HG03439 (cell line): ENCODE measurements at regions not wholly inside any gene's neighbourhood (a gene's known extent, or its start where the extent isn't known, plus 50 kb on each side); places are given as distances from the start of the nearest gene placed in this dataset.
"Not testable (repeated sequence)": the region's sequence is repeated elsewhere in the genome, so short reads cannot be mapped to it uniquely, and the experiment has no call there.

Source experiments
- ATAC-seq: cut with Tn5 transposase; IDR thresholded peaks from one replicate; pipeline ENCODE4 v1.9.1; 2021; ENCODE audit warnings: mild to moderate bottlenecking, moderate library complexity; ENCODE audit not compliant: unreplicated experiment

DNA sequence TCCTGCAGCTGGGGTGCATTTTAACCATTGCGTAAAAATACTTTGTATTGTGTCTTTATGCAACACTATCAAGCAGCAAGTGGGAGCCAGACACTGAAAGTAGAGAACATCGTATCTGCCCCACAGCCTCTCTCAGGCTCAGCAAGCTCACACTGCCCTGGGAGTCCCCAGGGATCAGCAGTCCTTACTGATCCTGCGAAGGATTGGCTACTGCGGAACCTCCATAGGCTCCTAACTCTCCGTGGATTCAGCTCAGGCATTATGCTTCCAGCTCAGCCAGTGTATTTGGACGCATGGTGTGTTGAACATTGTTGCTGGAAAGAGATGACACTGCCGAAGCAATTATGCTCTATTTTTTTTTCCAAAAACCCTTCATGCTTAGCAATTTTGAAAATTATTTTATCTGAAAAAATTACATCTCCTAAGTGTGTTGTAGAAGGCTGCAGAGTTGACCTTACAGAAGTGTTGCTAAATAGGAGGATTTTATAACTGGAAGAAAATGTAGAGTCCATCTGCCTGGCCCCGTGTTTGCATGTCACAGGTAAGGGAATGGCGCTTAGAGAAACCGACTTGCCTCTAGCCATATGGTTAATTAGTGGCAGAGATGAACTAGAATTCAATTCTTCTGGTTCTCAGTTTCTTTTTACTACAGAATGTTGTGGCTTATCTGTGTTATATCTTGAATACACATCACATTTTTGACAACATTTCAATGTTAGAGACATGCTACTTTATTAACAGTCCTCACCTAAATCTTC, 276.4 kb upstream of the COBL start:
- ATAC-seq: no peak

DNA sequence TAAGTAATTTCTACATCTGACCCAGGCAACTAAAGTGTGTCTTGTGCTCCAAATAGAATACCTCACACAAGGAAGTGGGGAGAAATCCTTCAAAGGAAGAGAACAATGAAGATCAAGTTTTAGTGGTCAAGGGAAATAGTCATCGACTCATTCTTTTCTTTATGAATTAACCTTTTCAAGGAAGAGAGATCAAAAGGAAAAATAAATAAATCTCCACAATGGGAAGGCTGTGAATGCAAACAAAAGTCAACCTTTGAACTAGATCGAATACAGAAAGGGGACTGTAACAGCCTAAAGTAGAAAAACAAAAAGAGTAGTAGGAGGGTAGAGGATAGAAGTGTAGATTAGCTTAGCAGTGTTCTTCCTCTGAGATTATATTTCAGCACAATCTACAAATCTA, 274.6 kb upstream of the COBL start:
- no peak for ATAC-seq

DNA sequence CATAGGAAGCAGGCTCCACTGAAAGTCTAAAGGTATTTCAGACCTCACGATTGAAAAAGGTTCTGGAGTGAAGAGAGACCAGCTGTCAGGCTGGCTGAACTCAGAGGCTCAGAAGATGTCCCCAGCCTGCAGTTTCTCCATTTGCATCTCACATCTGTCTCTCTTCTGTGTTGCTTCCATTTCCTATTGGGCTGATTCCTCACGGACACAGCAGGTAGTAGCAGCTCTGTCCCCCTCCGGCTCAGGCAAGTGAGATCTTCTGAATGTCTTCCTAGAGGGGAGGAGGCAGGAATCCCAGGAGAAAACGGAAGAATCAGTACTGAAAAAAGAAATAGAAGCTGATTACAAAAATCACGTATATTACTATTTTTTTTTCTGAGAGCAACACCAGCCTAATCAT, 274.1 kb upstream of the COBL start:
- ATAC-seq: no peak

DNA sequence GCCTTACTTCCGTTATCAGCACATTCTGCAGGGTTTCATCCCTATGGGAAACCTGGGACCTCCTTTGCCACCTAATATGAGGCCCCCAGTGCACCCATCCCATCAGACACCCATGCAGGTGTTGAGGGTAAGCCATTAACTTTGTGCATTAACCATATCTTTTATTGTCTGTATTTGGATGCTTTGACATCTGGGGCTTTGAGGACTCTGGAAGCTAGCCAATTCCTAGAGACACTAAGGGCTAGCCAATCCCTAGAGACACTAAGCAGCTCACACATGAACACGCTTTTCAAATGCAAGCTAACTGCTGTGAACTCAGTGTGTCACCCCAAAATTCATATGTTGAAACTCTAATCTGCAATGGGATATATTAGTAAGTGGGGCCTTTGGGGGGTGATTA, 272.5 kb upstream of the COBL start:
- no peak for ATAC-seq

DNA sequence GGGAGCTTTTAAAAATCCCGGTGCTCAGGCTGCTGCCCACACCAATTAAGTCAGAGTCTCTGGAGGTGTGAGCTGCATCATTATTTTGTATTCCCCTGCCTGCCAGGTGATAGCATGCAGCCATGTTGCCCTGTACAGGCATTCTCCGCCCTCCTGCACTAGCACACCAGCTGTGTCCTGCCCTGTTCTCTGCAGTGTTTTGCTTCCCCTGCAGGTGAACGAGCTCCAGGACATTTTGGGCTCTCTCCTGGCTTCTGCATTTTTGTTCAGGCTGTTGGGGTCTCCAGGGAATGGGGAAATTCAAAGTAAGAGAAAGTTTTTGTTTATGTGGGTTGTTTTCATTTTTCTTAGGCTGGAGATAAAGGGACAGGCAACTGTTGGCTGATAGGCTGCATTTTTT, 271.0 kb upstream of the COBL start:
- ATAC-seq: no peak

DNA sequence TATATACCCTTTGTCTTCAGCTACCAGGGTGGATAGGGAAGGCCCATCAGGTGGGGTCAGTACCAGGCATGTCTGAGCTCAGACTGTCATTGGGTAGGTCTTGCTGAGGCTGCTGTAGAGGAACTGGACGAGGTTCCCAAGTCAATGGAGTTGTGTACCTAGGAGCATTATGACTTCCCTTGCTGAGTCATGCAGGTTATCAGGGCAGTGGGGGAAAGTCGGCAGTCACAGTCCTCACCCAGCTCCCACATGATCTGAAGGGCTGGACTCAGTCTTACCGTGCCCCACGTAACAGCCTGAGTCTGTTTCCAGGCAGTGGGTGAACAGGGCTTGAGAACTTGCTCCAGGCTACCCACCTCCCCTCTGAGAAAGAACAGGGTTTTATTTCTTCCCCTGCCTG, 260.8 kb upstream of the COBL start:
- ATAC-seq: no peak

DNA sequence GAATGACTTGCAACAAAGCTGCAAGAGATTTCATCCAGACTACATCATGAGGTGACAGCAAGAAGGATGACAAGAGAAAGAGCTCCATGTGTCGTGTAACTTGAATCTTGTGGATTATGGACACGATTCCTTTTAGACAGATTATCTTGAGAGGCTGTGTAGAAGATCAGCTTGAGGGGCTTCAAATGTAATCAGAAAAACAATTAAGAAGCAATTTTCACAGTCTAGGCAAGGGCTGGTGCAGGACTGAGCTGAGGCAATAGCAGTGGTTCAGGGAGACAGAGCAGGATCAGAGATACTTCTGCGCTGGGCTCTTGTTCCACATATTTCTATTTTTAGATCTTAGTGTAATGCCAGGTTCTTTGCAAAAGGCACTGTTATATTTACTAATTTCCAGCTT, 253.0 kb upstream of the COBL start:
- ATAC-seq: no peak

DNA sequence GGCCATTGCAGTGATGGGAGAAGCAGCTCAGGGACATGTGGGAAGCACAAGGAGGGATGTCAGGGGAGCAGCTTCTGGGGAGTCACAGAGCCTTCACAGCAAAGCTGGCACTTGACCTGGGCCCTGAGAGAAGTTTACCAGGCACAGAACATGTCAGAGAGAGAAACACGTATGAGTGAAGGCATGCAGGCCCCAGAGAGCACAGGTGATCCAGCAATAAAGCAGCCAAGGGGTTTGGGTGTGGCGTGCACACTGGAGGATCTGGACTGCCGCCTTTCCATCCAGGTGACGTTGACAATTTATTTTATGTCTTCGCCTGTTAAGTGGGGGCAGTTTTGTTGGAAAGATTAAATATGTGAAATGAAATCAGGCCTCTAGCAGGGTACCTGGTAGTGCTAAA, 252.6 kb upstream of the COBL start:
- no peak for ATAC-seq

DNA sequence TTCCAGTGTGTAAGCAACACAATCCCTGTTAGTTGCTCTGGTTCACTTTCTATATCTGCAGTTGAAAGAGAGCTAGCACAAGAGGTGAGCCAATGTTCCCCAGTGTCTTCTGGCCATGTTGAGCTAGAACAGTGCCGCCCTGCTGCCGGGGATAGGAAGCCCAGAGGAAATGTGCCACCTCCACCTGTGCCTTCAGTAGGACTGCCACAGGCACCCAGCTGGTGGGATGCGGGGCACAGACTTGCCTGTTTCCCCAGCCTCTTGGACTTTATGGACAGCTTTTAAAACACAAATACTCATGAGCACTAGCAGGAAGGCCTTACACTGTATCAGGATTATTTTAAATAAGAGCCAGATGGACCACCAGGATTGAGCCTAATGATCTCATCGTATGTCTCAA, 234.5 kb upstream of the COBL start:
- no peak for ATAC-seq

DNA sequence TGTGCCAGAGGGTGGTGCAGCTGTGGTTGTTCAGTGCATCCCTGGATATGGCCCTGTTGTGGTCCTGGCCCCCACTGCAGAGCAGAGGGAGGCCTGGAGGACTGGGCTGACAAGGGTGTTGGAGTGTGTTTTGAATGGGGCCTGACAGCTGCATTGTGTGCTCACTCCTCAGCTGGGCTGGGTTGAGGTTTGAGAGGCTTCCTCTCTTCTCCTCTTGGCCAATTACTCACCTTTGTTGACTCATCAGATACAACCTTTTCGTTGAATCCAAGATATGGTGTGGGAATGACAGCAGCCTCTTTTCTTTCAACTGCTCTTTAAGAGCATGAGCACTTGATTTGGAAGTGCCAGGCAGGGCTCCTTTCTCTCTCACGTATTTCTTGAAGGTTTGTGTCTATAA, 228.5 kb upstream of the COBL start:
- ATAC-seq: no peak

DNA sequence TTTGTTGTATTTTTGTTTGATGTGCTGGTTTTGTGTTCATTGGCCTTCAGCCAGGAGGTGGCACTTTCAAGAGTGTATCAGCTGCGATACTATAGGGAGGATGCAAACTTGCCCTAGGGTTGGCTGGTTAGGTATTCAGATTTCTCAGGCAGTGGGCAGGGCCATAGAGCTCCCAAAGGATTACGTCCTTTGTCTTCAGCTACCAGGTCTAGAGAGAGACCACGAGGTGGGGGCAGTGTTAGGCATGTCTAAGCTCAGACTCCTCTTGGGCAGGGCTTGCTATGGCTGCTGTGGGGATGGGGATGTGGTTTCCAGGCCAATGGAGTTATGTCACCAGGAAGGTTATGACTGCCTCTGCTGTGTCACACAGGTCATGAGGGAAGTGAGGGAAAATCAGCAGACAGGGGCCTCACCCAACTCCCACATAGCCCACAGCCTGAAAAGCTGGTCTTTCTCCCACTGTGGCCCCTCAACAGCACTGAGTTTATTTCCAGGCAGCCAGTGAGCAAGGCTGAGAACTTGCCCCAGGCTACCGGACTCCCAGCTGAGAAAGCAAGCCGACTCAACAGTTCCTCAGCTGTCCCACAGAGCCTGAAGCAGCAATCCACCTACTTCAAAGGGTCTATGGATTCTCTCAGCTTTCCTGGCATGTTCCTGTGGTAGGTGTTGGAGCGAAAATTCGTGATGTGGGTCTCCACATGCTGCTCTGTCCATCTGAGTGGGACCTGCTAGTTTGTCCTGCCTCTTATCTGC, 227.4 kb upstream of the COBL start:
- ATAC-seq: no peak

DNA sequence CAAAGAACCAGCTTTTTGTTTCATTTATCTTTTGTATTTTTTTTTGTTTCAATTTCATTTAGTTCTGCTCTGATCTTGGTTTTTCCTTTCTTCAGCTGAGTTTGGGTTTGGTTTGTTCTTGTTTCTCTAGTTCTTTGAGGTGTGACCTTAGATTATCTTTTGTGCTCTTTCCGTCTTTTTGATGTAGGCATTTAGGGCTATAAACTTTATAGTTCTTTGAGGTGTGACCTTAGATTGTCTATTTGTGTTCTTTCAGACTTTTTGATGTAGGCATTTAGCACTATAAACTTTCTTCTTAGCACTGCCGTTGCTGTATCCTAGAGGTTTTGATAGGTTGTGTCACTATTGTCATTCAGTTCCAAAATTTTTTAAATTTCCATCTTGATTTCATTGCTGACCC, 224.3 kb upstream of the COBL start:
- not testable (repeated sequence) for ATAC-seq

DNA sequence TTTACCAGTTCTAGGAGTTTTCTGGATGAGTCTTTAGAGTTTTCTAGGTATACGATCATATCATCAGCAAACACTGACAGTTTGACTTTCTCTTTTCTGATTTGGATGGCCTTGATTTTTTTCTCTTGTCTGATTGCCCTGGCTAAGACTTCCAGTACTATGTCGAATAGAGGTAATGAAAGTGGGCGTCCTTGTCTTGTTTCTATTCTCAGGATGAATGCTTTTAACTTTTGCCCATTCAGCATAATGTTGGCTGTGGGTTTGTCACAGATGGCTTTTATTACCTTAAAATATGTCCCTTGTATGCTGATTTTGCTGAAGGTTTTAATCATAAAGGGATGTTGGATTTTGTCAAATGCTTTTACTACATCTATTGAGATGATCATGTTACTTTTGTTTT, 223.2 kb upstream of the COBL start:
- no peak for ATAC-seq

DNA sequence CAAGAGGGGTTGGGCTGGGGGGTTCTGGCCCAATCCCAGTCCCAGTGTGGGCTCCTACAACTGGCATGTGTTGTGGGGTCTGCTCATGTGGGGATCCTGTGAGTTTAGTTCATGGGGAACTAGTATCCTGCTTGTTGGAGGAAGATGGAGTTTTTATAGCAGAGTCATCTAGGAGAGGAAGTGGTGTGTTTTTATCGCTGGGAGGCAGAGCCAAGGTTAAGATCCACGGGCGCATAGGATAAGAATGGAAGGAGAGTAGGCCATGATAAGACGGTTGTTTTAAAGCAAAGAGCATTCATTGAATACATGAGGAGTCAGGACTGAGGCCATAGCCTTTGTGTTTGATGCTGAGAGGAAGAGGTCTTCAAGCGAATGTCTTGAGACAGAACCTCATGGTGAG, 211.6 kb upstream of the COBL start:
- no peak for ATAC-seq

DNA sequence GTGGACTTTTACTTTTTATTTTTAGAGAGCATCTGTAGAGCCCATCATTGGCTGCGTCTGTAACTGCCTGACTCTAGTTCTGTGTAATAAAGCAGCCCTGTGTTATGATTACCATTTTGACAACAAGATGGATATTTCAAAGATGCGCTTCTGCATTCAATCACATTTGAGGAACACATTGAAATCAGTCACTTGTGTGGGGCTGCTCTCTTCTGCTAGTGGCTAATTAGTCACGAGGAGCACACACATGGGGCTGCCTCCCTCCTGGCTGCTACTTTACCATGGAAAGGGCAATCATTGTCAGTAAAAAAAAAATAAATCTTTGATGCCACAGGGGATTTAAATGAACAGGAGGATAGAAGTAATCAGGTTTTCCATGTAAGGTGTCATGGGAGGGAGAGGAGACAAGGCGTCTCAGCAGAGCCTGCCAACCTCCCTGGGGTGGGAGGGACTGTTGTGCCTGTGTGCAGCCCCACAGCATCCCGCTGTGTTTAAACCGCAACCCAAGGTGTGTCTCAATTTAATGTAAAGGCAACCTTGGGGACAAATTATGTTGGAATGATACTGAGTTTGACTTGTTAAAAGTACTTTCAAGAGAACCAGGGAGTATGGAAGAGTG, 205.2 kb upstream of the COBL start:
- ATAC-seq: no peak

DNA sequence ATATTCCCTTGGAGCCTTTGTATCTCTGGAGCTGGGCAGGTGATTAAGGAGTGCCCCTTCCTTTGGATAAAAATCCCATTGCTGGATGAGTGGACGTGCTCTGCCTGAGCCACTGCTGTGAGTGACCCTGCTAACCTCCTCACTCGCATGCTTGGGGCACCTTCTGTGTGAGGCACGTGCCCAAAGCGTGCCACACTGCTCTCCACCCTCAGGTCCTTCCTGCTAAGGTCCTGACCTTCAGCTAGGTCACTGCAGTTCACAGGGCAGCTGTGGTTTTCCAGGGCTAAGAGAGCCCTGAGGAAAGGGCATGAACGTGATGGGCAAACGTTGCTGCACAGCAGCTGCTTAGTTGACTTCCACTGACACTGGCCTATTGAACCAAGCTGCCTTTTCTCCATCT, 204.4 kb upstream of the COBL start:
- no peak for ATAC-seq

DNA sequence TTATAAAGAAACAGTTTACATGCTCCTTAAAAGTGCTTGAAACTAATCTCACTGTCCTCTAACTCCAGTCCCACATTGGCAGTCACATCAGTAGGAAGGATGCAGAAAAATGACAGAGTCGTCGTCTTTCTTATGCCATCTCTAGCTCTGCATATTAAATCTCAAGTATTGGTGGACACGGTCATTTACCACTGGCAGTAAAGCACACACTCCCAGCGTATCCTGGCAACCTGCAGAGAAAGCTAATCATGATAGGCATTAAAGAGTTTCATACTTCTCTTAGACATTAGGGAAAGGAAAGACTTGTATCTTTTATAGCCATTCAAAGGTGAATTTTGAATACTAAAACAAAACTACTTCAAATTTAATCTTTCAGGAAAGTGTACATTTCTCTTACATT, 202.0 kb upstream of the COBL start:
- no peak for ATAC-seq

DNA sequence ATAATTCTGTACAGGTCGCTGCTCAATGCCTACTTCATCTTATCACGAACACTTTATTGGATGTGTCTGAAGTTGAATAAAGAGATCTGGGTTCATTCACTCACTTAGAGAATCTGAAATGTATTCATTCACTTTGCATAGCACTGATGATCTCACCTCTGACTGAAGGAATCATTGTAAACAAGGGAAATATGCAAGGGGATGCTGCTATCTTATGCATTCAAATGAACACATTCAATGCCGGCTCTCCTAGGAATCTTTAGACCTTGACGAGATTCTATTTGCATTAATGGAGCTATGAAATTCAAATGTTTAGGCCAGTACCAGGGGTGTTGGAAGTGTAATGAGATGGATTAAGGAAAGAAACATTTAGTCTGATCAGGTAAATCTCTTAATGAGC, 200.6 kb upstream of the COBL start:
- no peak for ATAC-seq

DNA sequence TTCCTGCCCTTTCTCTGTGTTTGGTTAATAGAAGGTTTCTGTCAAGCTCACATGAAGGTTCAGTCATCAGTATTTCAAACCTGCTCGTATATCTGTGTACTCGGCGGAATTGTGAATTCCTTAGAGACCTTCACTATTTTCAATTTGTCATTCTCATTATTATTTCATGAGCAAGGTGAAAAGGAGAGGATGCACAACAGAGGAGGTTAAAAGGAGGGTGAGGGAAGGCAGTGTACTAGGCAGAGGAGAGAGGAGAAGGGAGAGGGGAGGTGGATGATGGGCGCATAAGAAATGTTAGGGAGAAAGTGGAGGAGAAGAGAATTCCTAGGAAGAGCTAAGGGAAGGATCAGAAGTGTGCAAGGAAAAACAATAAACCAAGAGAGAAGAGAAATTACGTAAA, 185.0 kb upstream of the COBL start:
- ATAC-seq: no peak

DNA sequence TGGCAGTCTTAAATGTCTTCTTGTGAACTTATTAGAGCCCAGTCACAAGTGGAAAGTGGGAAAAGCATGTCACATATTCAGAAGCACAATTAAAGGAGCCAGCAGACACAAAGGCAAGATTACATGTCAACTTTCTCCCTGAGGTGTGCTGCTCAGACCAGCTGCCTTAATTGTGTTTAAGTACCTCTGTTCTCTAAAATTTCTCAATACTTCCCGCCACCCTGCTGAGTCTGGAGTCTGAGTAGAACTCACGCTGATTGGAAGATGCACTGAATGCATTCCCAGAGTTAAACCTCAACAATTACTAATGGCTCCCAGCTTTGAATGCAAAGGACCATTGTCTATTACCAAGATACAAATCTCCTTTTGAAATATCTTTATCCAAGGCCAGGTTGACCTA, 166.4 kb upstream of the COBL start:
- no peak for ATAC-seq

DNA sequence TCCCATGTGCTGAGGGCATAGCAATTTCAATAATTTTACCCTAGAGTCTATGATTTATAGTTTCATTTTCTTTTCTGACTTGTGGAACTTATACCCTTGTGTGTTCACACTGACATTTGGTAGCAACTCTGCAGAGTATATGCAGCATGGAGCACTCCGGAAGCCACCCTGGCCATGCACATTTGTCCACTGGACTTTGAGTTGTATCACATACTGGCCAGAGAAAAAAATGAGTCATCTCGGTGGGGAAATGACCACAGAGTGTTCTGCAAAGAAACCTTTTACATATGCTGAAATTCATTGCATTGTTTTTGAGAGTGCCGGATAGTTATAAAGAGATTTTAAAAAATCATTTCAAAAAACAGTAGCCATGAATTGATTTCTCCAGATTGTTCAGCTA, 164.8 kb upstream of the COBL start:
- no peak for ATAC-seq

DNA sequence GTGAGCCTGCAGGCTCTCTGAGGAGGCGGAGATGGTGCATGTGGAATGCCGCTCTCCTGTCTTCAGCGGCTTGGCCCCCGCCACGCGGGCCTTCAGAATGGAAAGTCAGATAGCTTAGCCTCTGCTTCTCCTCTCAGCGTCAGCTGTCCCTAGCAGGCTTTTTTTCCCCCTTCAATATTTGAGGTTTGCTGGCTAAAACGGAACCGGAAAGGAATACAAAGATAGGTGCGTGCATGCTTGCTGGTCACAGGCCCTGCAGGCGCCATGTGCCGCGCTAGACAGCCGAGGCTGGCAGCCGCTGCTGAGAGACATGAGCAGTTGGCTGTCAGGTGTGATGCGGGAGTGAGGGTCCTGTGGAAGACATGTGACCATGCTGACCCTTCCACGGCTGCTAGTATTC, 161.2 kb upstream of the COBL start:
- no peak for ATAC-seq
